Stimulated activated CD8-positive, alpha-beta memory T cell treated with anti-CD3 and anti-CD28 coated beads, Interleukin-2, amount 100 ng/mL, for 48 hours (primary cell): ENCODE measurements at regions not wholly inside any gene's neighbourhood (a gene's known extent, or its start where the extent isn't known, plus 50 kb on each side); places are given as distances from the start of the nearest gene placed in this dataset.
"Not testable (repeated sequence)": the region's sequence is repeated elsewhere in the genome, so short reads cannot be mapped to it uniquely, and the experiment has no call there.

Experiments used
- DNase-seq, 2 donors: peaks; one replicate each; pipeline ENCODE4 v3.0.0-alpha.2; 2020; ENCODE audit warnings: low read depth in 2 of 2

- no peak for DNase-seq
Observed at GRCh38 chr2:194289712-194290346, 1367.2 kb upstream of the SLC39A10 start.

DNA sequence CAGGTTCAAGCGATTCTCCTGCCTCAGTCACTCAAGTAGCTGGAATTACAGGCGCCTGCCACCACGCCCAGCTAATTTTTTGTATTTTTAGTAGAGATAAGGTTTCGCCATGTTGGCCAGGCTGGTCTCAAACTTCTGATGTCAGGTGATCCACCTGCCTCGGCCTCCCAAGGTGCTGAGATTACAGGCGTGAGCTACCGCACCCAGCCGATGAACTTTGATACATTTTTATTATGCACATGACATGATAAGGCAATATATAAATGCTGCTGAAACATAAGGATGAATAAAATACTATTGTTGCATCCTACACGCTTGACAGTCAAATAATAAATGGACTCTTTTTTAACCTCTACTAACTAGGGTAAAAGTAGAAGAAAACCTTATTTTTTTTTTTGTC, 1380.4 kb upstream of the SLC39A10 start:
- not testable (repeated sequence) for DNase-seq

DNA sequence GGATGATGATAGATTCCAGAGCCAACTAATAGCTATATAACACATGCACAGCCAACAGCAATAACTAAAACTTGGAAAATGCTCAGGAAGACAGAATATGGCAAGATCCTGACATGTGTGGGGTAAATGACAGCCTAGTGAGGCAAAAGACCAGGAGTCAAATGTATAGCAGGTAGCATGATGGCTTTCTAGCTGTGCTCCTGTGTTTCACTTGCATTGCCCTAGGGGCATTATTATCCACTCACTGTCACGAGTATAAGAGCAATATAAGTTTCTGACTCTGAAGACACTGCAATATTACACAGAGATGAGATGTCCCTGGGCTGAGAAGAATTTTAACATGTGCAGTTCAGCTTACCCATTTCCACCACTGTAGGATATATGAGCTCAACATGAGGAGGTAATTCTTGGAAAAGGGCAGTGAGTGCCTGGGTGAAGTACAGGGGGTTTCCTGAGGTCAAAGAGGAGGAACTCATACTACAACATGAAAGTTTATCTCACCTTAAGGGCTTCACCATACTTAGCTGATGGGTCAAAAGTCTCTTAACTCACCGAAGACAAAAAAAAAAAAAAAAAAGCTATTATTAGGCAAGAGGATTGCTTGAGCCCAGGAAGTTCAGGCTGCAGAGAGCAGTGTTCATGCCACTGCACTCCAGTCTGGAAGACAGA, 1385.6 kb upstream of the SLC39A10 start:
- no peak for DNase-seq

- DNase-seq = no peak
Observed at GRCh38 chr2:194270648-194271047, 1386.4 kb upstream of the SLC39A10 start.

DNA sequence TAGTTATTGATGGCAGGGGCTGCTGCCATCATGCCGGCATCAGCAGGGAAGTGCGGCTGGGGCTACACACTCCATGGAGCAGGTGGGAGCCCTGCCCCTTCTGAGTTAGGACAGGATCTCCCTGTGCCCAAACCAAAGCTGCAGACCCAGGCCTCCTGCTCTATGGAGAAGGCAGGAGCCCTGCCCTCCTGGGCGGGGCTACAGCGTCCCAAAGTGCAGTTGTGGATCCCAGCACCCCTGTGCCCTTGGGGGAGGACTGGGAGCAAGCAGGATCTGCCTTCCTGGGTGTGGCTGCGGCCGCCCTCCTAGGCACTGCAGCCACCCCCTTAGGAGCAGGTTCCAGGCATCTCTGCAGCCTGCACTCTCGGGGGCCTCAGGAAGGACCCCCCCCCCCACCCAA, 1392.4 kb upstream of the SLC39A10 start:
- DNase-seq = no peak

DNA sequence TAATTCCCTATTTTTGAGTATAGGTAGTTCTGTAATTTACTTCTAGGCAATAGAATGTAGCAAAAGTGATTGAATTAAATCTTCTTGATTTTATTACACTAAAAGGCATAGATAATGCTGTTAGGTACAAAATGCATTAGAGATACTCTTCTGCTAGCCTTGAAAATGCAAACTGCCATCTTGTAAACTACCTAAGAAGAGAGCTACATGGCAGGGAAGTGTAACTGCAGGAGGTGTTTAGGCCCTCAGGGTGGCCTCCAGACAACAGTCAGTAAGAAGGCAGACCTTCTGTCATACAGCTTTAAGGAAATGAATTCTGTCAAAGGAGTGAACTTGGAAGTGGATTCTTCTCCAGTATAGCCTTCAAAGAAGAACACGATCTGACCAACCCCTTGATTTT, 1396.8 kb upstream of the SLC39A10 start:
- DNase-seq = no peak

- DNase-seq = no peak
Observed at GRCh38 chr2:194257095-194257494, 1399.9 kb upstream of the SLC39A10 start.

GRCh38 chr2:194253528-194254259, 1403.3 kb upstream of the SLC39A10 start:
- DNase-seq = no peak

DNA sequence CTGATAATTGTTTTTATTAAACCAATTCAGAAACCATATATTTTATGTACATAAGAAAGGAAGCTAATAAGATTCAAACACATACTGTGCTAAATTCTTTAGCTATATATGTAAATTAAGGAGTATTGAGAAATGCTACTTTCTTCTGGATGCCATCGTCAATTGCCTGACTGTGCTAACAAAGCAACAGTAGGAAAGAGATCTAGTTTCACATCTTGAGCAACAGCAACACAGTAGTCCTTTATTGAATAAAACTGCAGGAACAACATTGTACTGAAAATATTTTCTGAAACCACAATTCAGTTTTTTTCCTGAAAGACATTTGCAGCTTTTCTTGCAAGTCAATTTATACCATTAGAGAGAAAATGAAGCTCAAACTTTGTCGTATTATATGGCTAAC, 1404.9 kb upstream of the SLC39A10 start:
- no peak for DNase-seq

GRCh38 chr2:194232600-194232999, 1424.4 kb upstream of the SLC39A10 start:
- DNase-seq = no peak

GRCh38 chr2:194223218-194223617, 1433.8 kb upstream of the SLC39A10 start:
- DNase-seq = no peak

- no peak for DNase-seq
Observed at GRCh38 chr2:194214192-194214591, 1442.8 kb upstream of the SLC39A10 start.

DNA sequence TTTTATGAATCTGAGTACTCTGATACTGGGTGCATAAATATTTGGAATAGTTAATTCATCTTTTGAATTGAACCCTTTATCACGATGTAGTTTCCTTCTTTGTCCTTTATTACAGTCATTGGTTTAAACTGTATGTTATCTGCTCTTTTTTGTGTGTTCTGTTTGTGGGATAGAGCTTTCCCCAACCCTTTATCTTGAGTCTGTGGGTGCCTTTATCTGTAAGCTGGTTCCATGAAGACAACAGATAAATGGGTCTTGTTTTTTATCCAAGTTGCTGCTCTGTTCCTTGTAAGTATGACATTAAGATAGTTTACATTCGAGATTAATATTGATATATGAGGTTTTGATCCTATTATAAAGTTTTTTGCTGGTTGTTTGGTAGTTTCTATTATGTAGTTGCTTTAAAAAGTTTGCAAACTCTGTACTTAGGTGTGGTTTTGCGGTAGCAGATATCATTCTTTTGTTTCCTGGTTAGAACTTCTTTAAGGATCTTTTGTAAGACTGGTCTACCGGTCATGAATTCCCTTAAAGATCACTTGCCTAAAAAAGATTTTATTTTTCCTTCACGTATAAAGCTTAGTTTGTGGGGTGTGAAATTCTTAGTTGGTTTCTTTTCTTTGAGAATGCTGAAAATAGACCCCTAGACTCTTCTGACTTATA, 1451.3 kb upstream of the SLC39A10 start:
- no peak for DNase-seq

- no peak for DNase-seq
Observed at GRCh38 chr2:194203898-194204297, 1453.1 kb upstream of the SLC39A10 start.

GRCh38 chr2:194182888-194183287, 1474.1 kb upstream of the SLC39A10 start:
- no peak for DNase-seq

DNA sequence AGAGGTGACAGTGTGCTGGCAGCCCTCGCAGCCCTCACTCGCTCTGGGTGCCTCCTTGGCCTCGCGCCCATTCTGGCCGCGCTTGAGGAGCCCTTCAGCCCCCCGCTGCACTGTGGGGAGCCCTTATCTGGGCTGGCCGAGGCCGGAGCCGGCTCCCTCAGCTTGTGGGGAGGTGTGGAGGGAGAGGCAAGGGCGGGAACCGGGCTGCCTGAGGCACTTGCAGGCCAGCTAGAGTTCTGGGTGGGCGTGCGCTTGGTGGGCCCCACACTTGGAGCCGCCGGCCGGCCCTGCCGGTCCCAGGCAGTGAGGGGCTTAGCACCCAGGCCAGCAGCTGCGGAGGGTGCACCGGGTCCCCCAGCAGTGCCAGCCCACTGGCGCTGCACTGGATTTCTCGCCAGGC, 1480.9 kb upstream of the SLC39A10 start:
- no peak for DNase-seq

- no peak for DNase-seq
Observed at GRCh38 chr2:194166818-194167217, 1490.2 kb upstream of the SLC39A10 start.

DNA sequence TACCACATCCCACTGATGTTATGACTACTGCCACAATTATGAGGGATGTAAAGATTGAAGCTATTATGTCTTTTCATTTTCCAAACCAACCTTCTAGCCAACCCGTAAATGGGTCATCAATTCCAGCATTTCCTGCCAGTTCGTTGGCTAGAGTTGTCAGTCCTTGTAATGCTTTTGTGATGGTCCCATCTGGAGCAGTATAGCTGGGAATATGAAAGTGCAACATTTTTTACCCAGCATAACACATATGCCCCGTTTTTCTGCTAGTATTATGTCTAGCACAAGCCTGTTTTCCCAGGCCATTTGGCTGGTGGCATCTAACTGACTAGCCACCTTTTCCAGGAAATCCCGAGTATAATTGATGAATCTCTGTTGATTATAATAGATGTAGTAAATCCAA, 1501.6 kb upstream of the SLC39A10 start:
- DNase-seq = no peak

DNA sequence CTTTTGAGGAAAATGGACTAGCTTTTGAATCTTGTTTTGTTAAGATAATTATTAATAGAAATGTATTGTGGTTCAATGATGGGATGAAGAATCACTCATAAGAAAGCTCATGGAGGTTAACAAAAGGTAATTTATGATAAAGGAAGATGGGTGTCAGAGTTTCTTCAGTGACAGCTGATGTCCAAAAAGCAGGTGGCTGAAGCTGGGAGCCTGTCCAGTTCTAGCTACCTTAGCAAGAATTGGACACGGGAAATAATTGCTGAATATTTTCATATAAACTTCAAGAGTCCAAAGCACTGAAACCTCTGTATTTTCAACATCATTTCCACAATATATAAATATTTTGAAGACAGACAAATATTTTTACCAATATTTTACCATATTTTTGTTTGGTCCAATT, 1505.8 kb upstream of the SLC39A10 start:
- DNase-seq = no peak

GRCh38 chr2:194135463-194135862, 1521.6 kb upstream of the SLC39A10 start:
- no peak for DNase-seq

GRCh38 chr2:194128810-194129209, 1528.2 kb upstream of the SLC39A10 start:
- DNase-seq = no peak

GRCh38 chr2:194126418-194126817, 1530.6 kb upstream of the SLC39A10 start:
- DNase-seq = no peak

DNA sequence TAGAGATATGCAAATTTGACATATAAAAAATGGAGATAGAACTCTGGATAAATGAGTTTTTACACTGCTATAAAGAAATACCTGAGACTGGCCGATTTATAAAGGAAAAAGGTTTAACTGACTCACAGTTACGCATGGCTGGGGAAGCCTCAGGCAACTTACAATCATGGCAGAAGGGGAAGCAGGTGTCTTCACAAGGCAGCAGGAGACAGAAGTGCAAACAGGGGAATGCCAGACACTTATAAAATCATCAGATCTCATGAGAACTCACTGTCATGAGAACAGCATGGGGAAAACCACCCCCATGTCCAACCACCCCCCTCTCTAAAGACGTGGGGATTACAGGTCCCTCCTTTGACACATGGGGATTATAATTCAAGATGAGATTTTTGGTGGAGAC, 1540.2 kb upstream of the SLC39A10 start:
- no peak for DNase-seq
